HG03575 (cell line): ENCODE measurements at regions not wholly inside any gene's neighbourhood (a gene's known extent, or its start where the extent isn't known, plus 50 kb on each side); places are given as distances from the start of the nearest gene placed in this dataset.

ENCODE experiments used
- ATAC-seq: cut with Tn5 transposase; IDR thresholded peaks from one replicate; pipeline ENCODE4 v1.9.1; 2021; ENCODE audit not compliant: unreplicated experiment, insufficient number of reproducible peaks, low FRiP score; ENCODE audit errors: extremely low read depth

- no peak for ATAC-seq
Observed at GRCh38 chr1:4444086-4444485, 210.3 kb upstream of the AJAP1 start.

GRCh38 chr1:4447778-4448420, 206.5 kb upstream of the AJAP1 start:
- no peak for ATAC-seq

DNA sequence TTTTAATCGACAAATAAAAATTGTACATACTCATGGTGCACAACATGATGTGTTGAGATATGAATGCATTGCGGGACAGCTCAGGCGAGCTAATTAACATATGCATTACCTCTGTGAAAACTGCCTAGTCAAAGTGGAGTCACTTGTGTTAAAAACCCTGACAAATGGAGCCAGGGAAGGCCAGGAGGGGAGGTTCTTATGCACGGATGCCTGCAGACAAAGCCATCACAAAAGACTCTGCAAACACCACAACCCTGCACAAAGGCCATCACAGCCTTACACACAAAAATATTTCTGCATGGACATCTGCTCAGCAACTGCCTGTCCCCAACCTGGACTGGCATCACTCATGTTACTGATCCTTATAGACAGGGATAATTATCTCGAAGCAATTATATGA, 204.4 kb upstream of the AJAP1 start:
- no peak for ATAC-seq

DNA sequence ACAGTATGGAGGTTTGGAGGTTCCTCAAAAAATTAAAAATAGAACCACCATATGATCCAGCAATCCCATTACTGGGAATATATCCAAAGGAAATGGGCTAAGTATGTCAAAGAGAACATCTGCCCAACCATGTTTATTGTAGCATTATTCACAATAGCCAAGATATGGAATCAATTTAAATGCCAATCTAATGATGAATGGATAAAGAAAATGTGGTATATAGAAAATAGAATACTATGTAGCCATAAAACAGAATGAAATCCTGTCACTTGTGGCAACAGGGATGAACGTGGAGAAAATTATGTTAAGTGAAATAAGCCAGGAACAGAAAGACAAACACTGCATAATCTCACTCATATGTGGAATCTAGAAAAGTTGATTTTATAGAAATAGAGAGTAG, 201.7 kb upstream of the AJAP1 start:
- no peak for ATAC-seq

GRCh38 chr1:4460052-4460451, 194.4 kb upstream of the AJAP1 start:
- ATAC-seq: no peak

DNA sequence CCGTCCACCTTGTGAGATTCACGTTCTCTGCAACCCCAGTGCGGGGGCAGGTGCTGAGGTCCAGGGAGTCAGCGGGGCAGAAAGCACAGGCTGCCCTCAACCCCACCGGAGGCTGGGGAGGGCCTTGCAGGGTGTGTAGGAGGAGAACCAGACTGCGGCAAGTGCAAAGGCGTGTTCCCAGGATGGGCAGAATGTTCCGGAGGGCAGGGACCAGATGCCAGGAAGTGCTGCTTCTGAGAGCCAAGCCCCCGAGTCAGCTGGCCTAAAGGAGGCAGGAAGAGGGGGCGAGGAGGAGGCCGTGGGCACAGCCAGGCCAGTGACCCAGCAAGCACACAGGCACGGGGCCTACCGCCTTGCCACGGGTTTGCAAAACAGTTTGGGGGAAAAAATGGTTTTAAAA, 193.8 kb upstream of the AJAP1 start:
- no peak for ATAC-seq

DNA sequence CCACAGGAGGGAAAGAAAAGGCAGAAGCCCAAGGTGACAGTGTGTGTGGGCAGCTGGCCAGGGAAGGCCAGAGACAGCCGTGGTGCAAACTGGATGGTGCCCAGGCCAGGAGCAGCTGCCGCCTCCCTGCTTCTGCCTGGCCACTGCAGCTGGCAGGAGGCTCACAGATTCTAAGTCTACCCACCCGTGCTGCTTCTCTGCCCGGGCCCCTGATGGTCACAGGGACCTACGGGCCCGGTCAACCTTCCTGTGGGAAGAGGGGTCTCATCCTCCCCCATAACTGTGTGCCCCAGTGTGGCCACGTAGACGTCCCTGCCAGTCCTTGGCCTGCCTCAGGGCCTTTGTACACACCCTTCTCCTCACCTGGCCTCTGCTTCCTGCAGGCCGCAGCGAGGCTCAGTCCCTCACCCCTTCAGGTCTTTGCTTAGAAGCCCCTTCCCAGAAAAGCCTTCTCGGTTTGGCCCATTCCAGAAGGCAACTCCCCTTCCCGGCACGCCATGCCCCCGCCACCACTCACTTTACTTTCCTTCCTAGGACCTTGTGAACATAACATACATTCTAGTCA, 192.6 kb upstream of the AJAP1 start:
- no peak for ATAC-seq

DNA sequence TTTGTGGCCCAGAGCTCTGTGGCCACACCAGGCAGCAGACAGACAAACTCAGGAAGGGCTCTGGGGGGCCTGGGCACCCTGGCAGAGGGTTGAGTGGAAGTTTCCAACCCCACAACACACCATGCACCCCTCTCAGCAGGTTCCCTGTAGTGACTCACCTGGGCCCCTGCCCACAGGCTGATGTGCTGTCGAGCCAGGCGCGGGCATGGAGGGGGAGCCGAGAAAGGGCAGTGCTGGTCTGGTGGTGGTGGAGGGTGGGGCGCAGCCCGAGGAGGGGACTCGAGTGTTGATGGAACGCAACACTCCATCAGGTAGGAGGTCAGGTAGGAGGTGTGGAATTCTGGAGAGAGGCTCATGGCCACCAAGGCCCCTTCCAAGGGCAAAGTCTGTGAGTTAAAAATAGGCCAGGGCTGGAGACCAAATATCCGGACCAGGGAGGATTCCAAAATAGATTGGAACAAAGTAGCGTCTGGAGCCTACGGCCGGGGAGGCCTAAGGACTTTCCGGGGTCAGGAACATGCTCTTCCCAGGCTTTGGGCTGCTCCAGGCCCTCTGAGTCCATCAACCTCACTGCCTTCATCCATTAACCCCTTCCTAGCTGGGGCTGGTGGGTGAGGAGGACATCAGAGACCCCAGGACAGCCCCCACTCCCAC, 191.5 kb upstream of the AJAP1 start:
- no peak for ATAC-seq

- no peak for ATAC-seq
Observed at GRCh38 chr1:4463631-4464030, 190.8 kb upstream of the AJAP1 start.

GRCh38 chr1:4464478-4464877, 189.9 kb upstream of the AJAP1 start:
- no peak for ATAC-seq

DNA sequence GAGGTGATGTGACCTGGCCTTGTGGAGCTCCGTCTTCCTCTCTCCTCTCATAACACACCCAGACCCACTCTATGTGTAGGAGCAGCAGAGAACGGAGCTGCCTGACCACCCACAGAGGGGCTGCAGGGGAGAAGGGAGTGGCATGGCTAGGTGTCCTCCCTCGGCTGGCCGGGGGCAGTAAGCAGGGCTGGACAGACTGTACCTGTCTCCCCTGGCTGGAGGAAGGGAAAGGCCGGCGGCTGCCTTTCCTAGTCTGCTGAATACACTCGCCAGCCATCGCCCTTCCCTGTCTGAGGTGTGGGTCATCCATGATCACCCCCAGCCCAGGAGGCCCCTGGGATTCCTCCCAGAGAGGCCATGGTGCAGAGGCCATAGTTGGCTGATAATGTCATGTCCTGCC, 187.2 kb upstream of the AJAP1 start:
- ATAC-seq: no peak

DNA sequence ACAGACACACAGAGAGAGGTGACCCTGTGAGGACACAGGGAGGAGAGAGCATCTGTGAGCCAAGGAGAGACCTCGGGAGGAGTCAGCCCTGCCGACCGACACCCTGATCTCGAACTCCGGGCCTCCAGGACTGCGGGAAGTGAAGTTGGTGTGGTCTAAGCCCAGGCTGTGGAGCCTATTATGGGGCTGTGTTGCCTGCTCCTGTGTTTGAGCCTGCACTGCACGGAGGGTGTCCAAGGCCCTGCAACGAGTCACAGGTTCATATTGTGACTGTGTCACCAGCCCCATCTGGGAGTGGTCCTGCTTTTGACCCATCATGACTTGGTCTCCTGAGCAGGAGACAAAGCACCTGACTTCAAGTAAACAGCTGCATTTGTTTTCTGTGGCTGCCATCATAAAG, 186.0 kb upstream of the AJAP1 start:
- no peak for ATAC-seq

- ATAC-seq: no peak
Observed at GRCh38 chr1:4468804-4469514, 185.4 kb upstream of the AJAP1 start.

DNA sequence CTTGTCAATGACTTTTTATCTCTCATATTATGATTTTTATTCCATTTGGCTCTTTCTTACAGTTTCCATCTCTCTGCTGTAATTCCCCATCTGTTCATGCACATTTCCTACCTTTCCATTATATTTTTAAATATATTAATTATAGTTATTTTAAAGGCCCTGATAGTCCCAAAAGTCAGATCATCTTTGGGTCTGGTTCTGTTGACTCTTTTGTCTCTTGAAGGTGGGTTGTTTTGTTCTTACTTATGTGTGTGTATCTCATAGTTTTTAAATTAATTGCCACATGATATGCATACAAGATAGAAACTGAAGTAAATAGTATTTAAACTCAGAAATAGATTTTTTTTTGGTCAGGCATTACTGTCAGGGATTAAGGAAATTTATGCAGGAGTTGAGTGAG, 178.0 kb upstream of the AJAP1 start:
- ATAC-seq: no peak

GRCh38 chr1:4481451-4481850, 173.0 kb upstream of the AJAP1 start:
- ATAC-seq: no peak

GRCh38 chr1:4482526-4482925, 171.9 kb upstream of the AJAP1 start:
- ATAC-seq: no peak

GRCh38 chr1:4483021-4483625, 171.3 kb upstream of the AJAP1 start:
- no peak for ATAC-seq

- no peak for ATAC-seq
Observed at GRCh38 chr1:4485398-4485797, 169.0 kb upstream of the AJAP1 start.

GRCh38 chr1:4485878-4486277, 168.5 kb upstream of the AJAP1 start:
- ATAC-seq: no peak
